Transverse colon (tissue), 3 donors: ENCODE measurements at regions not wholly inside any gene's neighbourhood (a gene's known extent, or its start where the extent isn't known, plus 50 kb on each side); places are given as distances from the start of the nearest gene placed in this dataset.

Source experiments
- POLR2A ChIP-seq: fragments of 450-650 bp; IDR thresholded peaks from one replicate; pipeline ENCODE4 v1.6.1; 2016; ENCODE audit warnings: antibody characterized with exemption, mild to moderate bottlenecking, moderate library complexity
- TF ChIP-seq, protein P1 (sequence below), 5 experiments: fragments of 200-600 bp in 3 of 5; fragments of 450-650 bp in 2 of 5; sonication (generic) in 3 of 5; IDR thresholded peaks; 1 replicate in 2 of 5; 2 replicates in 3 of 5; pipeline ENCODE4 v1.5.1; 2016 to 2017; ENCODE audit warnings: antibody characterized with exemption in 5 of 5, inconsistent platforms in 3 of 5, mild to moderate bottlenecking in 2 of 5, moderate library complexity in 1 of 5

DNA sequence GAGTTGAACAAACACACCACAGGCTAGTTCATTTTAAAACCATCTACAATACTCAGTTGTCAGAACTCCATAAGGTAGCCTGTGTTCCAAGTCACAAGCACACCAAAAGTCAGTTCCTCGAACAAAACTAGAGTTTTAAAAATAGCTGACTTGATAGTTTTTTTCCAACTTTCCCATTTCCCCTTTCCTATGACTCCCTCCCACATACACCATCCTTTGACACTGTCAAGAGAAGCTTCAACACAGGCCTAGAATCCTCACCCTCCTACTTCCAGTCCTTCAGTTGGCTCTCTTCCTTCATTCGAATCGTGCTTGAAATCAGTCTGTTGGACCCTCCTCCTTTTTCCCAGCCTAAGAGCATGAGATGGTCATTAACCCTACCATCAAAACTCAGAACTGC is 105.7 kb upstream of the AKIP1 start:
- no peak for TF ChIP-seq POLR2A
- TF ChIP-seq, protein P1, sequence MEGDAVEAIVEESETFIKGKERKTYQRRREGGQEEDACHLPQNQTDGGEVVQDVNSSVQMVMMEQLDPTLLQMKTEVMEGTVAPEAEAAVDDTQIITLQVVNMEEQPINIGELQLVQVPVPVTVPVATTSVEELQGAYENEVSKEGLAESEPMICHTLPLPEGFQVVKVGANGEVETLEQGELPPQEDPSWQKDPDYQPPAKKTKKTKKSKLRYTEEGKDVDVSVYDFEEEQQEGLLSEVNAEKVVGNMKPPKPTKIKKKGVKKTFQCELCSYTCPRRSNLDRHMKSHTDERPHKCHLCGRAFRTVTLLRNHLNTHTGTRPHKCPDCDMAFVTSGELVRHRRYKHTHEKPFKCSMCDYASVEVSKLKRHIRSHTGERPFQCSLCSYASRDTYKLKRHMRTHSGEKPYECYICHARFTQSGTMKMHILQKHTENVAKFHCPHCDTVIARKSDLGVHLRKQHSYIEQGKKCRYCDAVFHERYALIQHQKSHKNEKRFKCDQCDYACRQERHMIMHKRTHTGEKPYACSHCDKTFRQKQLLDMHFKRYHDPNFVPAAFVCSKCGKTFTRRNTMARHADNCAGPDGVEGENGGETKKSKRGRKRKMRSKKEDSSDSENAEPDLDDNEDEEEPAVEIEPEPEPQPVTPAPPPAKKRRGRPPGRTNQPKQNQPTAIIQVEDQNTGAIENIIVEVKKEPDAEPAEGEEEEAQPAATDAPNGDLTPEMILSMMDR (IDR thresholded peaks at IDR 0.05), result no peak
